Posterior cingulate gyrus (tissue), 11 donors: ENCODE measurements at regions not wholly inside any gene's neighbourhood (a gene's known extent, or its start where the extent isn't known, plus 50 kb on each side); places are given as distances from the start of the nearest gene placed in this dataset.

Experiments used
- DNase-seq, 10 donors: peaks; one replicate each; pipeline versions ENCODE4 v3.0.0 to v3.0.0-alpha.2; 2020 to 2021; ENCODE audit warnings: mixed read lengths in 3 of 10
- intact Hi-C: fragments of 100-400 bp; cut with DNase I; formaldehyde crosslinking; loops from one replicate; pipeline ENCODE4 v1.15.1; 2023

GRCh38 chr9:107932601-107933000 is 443.0 kb upstream of the KLF4 start:
- intact Hi-C loops = no loop called here
- no peak for DNase-seq

GRCh38 chr9:107932046-107932445 is 442.5 kb upstream of the KLF4 start:
- intact Hi-C loops = no loop called here
- no peak for DNase-seq

GRCh38 chr9:107931071-107931715 is 441.6 kb upstream of the KLF4 start:
- intact Hi-C loops = no loop called here
- DNase-seq = no peak

DNA sequence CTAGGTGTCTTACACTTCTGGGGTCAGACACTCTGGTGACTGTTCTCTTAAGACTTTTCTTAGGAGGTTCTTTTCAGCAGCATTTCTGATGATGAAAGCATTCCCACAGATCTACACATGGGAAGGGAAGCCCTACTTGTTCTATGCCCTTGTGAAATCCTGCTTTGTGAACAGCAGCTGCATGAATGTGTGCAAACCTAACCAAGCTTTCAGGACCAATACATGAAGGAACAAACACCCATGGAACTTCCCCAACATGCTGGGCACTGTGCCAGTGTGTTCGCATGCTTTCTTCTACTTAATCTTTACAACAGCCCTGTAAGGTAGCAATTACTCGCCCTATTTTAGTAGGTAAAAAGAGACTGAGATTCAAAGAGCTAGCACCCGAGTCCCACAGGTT is 439.9 kb upstream of the KLF4 start:
- peak in 2 of 10 donors; percentile 20 to 29 for DNase-seq
- intact Hi-C loops = no loop called here

- DNase-seq = no peak
- intact Hi-C loops = no loop called here
Measured at GRCh38 chr9:107928701-107929371, 439.3 kb upstream of the KLF4 start.

DNA sequence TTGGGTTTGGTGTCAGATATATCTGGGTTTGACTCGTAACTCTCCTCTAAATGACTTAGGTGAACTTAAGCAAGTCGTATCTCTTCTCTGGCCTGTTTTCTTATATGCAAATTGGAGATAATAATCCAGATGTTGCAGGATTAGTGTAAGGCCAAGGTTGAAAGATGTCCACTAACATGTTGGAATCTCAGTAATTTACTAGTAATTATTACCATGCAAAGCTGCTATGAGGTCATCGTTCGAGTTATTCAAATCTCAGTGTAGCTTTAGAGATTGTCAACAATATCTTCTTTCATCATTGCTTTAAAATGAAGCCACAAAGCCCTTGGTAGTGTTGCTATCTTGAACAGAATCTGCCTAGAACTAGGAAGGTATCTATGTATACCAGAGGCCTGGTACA is 437.7 kb upstream of the KLF4 start:
- intact Hi-C loops = no loop called here
- no peak for DNase-seq

GRCh38 chr9:107925749-107926297 is 436.3 kb upstream of the KLF4 start:
- intact Hi-C loops = no loop called here
- no peak for DNase-seq

- no peak for DNase-seq
- intact Hi-C loops = no loop called here
Measured at GRCh38 chr9:107922260-107922659, 432.7 kb upstream of the KLF4 start.

GRCh38 chr9:107919263-107919662 is 429.7 kb upstream of the KLF4 start:
- intact Hi-C loops = no loop called here
- no peak for DNase-seq

- intact Hi-C loops = no loop called here
- DNase-seq = peak in 1 of 10 donors; percentile 81
Measured at GRCh38 chr9:107918749-107919148, 429.2 kb upstream of the KLF4 start.

DNA sequence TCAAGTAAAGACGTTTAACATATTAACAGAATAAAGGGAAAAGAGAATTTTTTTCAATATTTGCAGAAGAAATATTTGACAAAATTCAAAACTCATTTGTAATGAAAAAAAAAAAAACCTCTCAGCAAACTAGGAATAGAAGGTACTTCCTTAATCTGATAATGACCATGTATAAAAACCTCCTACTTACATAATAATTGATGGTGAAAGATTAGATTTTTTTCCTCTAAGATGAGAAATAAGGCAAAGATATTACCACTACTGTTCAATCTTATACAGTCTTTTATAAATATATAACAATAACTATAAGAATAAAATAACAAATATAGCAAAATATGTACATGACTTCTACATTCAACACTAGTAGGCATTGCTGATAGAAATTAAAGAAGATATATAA is 424.6 kb upstream of the KLF4 start:
- no peak for DNase-seq
- intact Hi-C loops = no loop called here

DNA sequence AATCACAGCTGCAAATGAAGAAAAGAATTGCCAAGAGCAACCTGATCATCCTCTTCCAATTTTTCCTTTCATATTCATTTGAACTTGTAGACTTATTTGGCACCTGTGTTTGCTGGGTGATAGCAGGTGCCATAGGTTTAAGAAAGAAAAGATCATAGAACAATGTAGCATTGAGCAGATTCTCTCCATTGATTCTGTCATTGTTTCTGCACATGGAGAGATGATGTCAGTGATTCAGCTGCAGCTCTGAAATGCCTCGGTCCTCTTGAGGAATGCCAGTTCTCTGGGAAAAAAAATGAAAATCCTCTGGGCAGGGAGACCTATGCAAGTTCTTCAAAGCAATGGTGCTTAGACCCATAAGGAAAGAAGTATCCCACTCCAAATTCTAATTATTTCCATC is 418.1 kb upstream of the KLF4 start:
- intact Hi-C loops = no loop called here
- no peak for DNase-seq

DNA sequence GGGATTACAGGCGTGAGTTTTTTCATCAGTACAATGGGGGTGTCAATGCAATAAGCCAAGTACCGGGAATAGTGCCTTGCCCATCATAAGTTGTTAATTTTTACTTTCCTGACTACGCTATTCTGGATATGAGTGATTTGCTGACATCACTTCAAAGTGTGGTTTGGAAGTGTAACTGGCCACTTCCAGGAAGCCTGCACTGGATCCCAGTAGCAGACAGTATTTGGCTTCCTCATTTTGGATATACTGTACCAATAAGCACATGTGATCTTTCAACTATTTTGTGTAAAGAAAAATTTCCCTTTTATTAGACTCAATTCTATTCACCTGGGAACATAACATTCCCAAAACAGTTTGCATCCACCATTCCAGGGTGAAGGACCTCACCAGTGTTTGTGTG is 417.7 kb upstream of the KLF4 start:
- intact Hi-C loops = no loop called here
- no peak for DNase-seq

- intact Hi-C loops = no loop called here
- DNase-seq = no peak
Measured at GRCh38 chr9:107906074-107906473, 416.5 kb upstream of the KLF4 start.

DNA sequence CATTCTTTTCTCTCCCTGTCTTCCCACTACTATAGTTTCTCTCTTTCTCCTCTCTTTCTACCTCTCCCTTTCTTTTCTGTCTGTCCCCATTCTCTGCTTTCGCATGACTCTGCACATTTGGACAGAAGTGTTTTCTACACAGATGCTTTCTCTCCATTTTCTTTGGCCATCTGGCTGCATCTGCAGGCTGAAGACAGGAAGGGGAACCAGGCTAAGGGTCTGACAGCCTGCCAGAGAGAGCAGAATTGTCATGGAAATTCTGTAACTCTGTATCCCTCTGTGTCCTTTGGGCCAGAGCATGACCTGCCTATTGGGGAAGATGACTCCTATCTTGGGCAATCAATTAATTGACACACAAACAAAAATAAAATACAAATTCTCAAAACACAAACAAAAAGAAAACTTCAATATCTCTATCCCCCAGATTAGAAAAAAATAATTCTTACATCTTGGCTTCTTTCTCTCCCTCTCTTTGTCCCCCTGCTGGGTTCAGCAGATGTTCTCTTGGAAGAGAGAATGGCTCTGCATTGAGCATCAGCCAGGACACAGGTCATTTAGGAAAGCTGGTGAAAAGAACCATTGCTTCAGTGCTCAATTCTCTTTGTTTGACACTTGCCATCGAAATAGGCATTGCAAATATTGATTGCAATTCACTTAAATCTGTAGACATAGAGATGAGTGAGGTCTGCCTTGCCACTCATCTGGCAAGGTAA is 415.9 kb upstream of the KLF4 start:
- peak in 1 of 10 donors; percentile 27 for DNase-seq
- intact Hi-C loops = no loop called here

GRCh38 chr9:107899961-107900330 is 410.4 kb upstream of the KLF4 start:
- DNase-seq = no peak
- intact Hi-C loops = no loop called here

GRCh38 chr9:107898761-107899160 is 409.2 kb upstream of the KLF4 start:
- DNase-seq = no peak
- intact Hi-C loops = no loop called here

GRCh38 chr9:107896544-107896943 is 407.0 kb upstream of the KLF4 start:
- intact Hi-C loops = no loop called here
- DNase-seq = no peak

- DNase-seq = no peak
- intact Hi-C loops = no loop called here
Measured at GRCh38 chr9:107895501-107896001, 406.0 kb upstream of the KLF4 start.

GRCh38 chr9:107894572-107895261 is 405.1 kb upstream of the KLF4 start:
- no peak for DNase-seq
- intact Hi-C loops = no loop called here

DNA sequence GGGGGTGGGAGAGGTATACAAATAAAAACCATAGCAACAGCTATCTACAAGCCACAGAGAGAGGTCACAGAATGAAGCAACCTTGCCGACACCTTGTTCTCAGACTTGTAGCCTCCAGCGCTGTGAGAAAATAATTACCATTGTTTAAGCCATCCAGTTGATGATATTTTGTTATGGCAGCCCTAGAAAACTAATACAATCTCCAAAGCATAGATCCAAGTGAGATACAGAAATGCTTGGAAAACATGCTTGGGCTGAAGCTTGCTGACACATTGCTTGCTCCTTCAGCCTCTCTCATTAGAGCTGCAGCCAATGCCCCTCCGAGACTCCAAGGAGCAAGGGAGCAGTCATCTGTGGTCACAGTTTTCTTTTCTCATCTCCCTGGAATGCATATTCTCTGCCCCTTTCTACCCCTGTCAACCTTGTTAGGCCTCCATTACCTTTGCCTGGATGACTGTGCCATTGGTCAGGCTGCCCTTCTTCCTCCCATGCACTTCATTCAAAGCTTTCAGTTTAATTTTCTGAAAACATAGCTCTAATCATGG is 401.4 kb upstream of the KLF4 start:
- intact Hi-C loops = no loop called here

More for the DNA sequence above, 401.4 kb upstream of the KLF4 start:
- DNase-seq = no peak
